Epithelial cell of esophagus (primary cell): ENCODE measurements at regions not wholly inside any gene's neighbourhood (a gene's known extent, or its start where the extent isn't known, plus 50 kb on each side); places are given as distances from the start of the nearest gene placed in this dataset.

Experiments used
- DNase-seq: peaks from one replicate; pipeline ENCODE4 v3.0.0; 2010; ENCODE audit warnings: low read depth
- H3K4me3 ChIP-seq: 2 replicates; pipeline ENCODE4 v1.5.1; 2011; ENCODE audit warnings: mild to moderate bottlenecking, low read length, control low read depth
- CTCF ChIP-seq: IDR thresholded peaks from 2 replicates; pipeline ENCODE4 v1.5.1; 2011; ENCODE audit warnings: low read depth, mild to moderate bottlenecking, low read length, control low read depth, inconsistent platforms; ENCODE audit not compliant: insufficient read depth; ENCODE audit errors: missing control alignments

DNA sequence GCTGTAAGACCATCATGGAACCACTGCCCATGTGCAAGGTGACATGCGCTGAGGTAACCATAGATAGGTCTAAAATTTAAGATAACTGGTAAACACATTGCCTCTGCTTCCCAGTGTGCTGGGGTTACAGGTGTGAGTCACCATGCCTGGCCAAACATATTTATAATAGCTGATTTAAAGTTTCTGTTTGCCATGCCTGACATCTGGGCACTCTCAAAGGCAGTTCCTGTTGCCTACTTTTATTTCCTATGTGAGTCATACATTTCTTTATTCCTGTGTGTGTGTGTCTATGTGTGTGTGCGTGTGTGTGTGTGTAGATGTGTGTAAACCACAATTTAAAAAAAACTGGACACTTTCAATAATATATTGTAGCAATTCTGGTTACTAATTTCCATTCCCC, 415.2 kb upstream of the NETO1 start:
- TF ChIP-seq CTCF, result no peak
- DNase-seq, result peak; percentile 59
- no peak overlapping the region for H3K4me3 ChIP-seq

GRCh38 chr18:73279498-73279897, 411.7 kb upstream of the NETO1 start:
- no peak overlapping the region for H3K4me3 ChIP-seq
- no peak for TF ChIP-seq CTCF
- DNase-seq, result no peak

GRCh38 chr18:73274812-73275621, 407.2 kb upstream of the NETO1 start:
- H3K4me3 ChIP-seq, result no peak overlapping the region
- no peak for TF ChIP-seq CTCF
- no peak for DNase-seq

- no peak overlapping the region for H3K4me3 ChIP-seq
- TF ChIP-seq CTCF, result no peak
- no peak for DNase-seq
Observed at GRCh38 chr18:73270920-73271634, 403.3 kb upstream of the NETO1 start.

- H3K4me3 ChIP-seq, result no peak overlapping the region
- DNase-seq, result no peak
- TF ChIP-seq CTCF, result no peak
Observed at GRCh38 chr18:73264562-73264921, 396.8 kb upstream of the NETO1 start.

GRCh38 chr18:73261923-73262322, 394.1 kb upstream of the NETO1 start:
- DNase-seq, result no peak
- H3K4me3 ChIP-seq, result no peak overlapping the region
- TF ChIP-seq CTCF, result no peak
